OCI-LY1 (cell line): ENCODE measurements at regions not wholly inside any gene's neighbourhood (a gene's known extent, or its start where the extent isn't known, plus 50 kb on each side); places are given as distances from the start of the nearest gene placed in this dataset.
A peak's percentile ranks its signal among the peaks of the same experiment; 100 is the strongest.

Source experiments
- H2AFZ ChIP-seq: fragments of 200-600 bp; sonication (generic), shearing (Covaris generic); 2 replicates; pipeline ENCODE4 v1.6.0; 2014; ENCODE audit warnings: antibody characterized with exemption, mild to moderate bottlenecking, low read length
- H3F3A ChIP-seq: fragments of 200-600 bp; sonication (generic), shearing (Covaris generic); 2 replicates; pipeline ENCODE4 v1.6.0; 2014; ENCODE audit warnings: mild to moderate bottlenecking, antibody characterized with exemption, low read length, moderate library complexity; ENCODE audit not compliant: insufficient read depth
- H3K27ac ChIP-seq: fragments of 200-600 bp; sonication (generic); 2 replicates; pipeline ENCODE4 v1.5.1; 2014; ENCODE audit warnings: low read length, mixed run types, mild to moderate bottlenecking, low read depth; ENCODE audit not compliant: poor library complexity, severe bottlenecking
- H3K27me3 ChIP-seq: fragments of 200-600 bp; sonication (generic); 2 replicates; pipeline ENCODE4 v1.6.0; 2014; ENCODE audit warnings: antibody characterized with exemption, mild to moderate bottlenecking, low read length, moderate library complexity; ENCODE audit not compliant: insufficient read depth
- H3K36me3 ChIP-seq: fragments of 200-600 bp; sonication (generic); 2 replicates; pipeline ENCODE4 v1.6.1; 2014; ENCODE audit warnings: mild to moderate bottlenecking, antibody characterized with exemption, low read length, moderate library complexity, mixed read lengths; ENCODE audit not compliant: insufficient read depth
- H3K4me1 ChIP-seq: fragments of 200-600 bp; sonication (generic); 2 replicates; pipeline ENCODE4 v1.5.1; 2014; ENCODE audit warnings: mild to moderate bottlenecking, low read length, moderate library complexity; ENCODE audit not compliant: insufficient read depth, severe bottlenecking
- H3K4me2 ChIP-seq: fragments of 200-600 bp; sonication (generic), shearing (Covaris generic); 2 replicates; pipeline ENCODE4 v1.6.1; 2014; ENCODE audit warnings: low read length
- H3K4me3 ChIP-seq: fragments of 200-600 bp; sonication (generic); 2 replicates; pipeline ENCODE4 v1.5.1; 2014; ENCODE audit warnings: low read length, low read depth, mild to moderate bottlenecking, mixed read lengths; ENCODE audit not compliant: poor library complexity, severe bottlenecking
- H3K79me2 ChIP-seq: fragments of 200-600 bp; shearing (Covaris generic); 2 replicates; pipeline ENCODE4 v1.6.1; 2016; ENCODE audit warnings: mixed run types, low read length, mixed read lengths; ENCODE audit not compliant: insufficient read depth
- H3K9ac ChIP-seq: fragments of 200-600 bp; sonication (generic), shearing (Covaris generic); 2 replicates; pipeline ENCODE4 v1.6.1; 2014; ENCODE audit warnings: mild to moderate bottlenecking, low read length, mixed read lengths
- H3K9me2 ChIP-seq: fragments of 200-600 bp; sonication (generic), shearing (Covaris generic); 2 replicates; pipeline ENCODE4 v1.6.1; 2014; ENCODE audit warnings: low read depth, mild to moderate bottlenecking, low read length, mixed read lengths
- H3K9me3 ChIP-seq: fragments of 200-600 bp; shearing (Covaris generic); 2 replicates; pipeline ENCODE4 v1.6.1; 2014; ENCODE audit warnings: low read length, mixed read lengths
- H4K20me1 ChIP-seq: fragments of 200-600 bp; sonication (generic), shearing (Covaris generic); 2 replicates; pipeline ENCODE4 v1.6.0; 2016; ENCODE audit warnings: mild to moderate bottlenecking, low read length; ENCODE audit not compliant: insufficient read depth
- CTCF ChIP-seq: fragments of 200-600 bp; sonication (generic), shearing (Covaris generic); IDR thresholded peaks from 2 replicates; pipeline ENCODE4 v1.5.1; 2017; ENCODE audit warnings: mild to moderate bottlenecking, antibody characterized with exemption, low read length, moderate library complexity, mixed read lengths
- EZH2 ChIP-seq: fragments of 200-600 bp; sonication (generic), shearing (Covaris generic); IDR thresholded peaks from 2 replicates; pipeline ENCODE4 v1.8.0; 2017; ENCODE audit warnings: borderline replicate concordance, mixed run types, mild to moderate bottlenecking, antibody characterized with exemption, low read length, moderate library complexity, mixed read lengths

GRCh38 chr4:180668732-180669131 is 1574.5 kb upstream of the TENM3 start:
- TF ChIP-seq EZH2: no peak
- TF ChIP-seq CTCF: no peak
- Histone ChIP-seq H3K9ac (no peak overlapping the region), H2AFZ (no peak overlapping the region), H3K9me3 (0 out of 2 replicates have a peak, but pooled peaks cover 2% of the 10 kb centered on the region), H3K36me3 (peaks cover 4% of the 10 kb centered on the region; the same call in 1 of the 2 replicates), H3F3A (no peaks in the 10 kb centered on the region; the same call in 1 of the 2 replicates), H3K4me3 (no peak overlapping the region), H3K27me3 (no peaks in the 10 kb centered on the region), H3K27ac (peak overlapping the region; percentile 67), H3K4me2 (no peak overlapping the region), H4K20me1 (no peaks in the 10 kb centered on the region), H3K79me2 (no peaks in the 10 kb centered on the region), H3K9me2 (no peaks in the 10 kb centered on the region), H3K4me1 (peaks cover 66% of the 10 kb centered on the region)

GRCh38 chr4:180669680-180670079 is 1573.5 kb upstream of the TENM3 start:
- H3K27me3 ChIP-seq: no peaks in the 10 kb centered on the region
- H3K36me3 ChIP-seq: peaks cover 4% of the 10 kb centered on the region; the same call in 1 of the 2 replicates
- peaks cover 66% of the 10 kb centered on the region for H3K4me1 ChIP-seq
- H3F3A ChIP-seq: peaks cover 7% of the 10 kb centered on the region; the same call in 1 of the 2 replicates
- no peaks in the 10 kb centered on the region for H4K20me1 ChIP-seq
- TF ChIP-seq EZH2 (no peak), CTCF (no peak)
- no peak overlapping the region for H3K9ac ChIP-seq
- no peak overlapping the region for H3K4me2 ChIP-seq
- H3K9me3 ChIP-seq: 0 out of 2 replicates have a peak, but pooled peaks cover 2% of the 10 kb centered on the region
- H3K9me2 ChIP-seq: no peaks in the 10 kb centered on the region
- H3K79me2 ChIP-seq: no peaks in the 10 kb centered on the region
- H2AFZ ChIP-seq: no peak overlapping the region
- H3K27ac ChIP-seq: peak overlapping the region; percentile 67
- H3K4me3 ChIP-seq: no peak overlapping the region

GRCh38 chr4:180674619-180675358 is 1568.4 kb upstream of the TENM3 start:
- H3K9ac ChIP-seq: peak overlapping the region; percentile 81
- H3K9me2 ChIP-seq: no peaks in the 10 kb centered on the region
- H3K4me3 ChIP-seq: peak overlapping the region; percentile 42
- H2AFZ ChIP-seq: no peak overlapping the region
- H4K20me1 ChIP-seq: no peaks in the 10 kb centered on the region
- H3K27ac ChIP-seq: peak overlapping the region; percentile 100
- H3K79me2 ChIP-seq: no peaks in the 10 kb centered on the region
- H3K9me3 ChIP-seq: peaks cover 8% of the 10 kb centered on the region; the same call in 1 of the 2 replicates
- no peaks in the 10 kb centered on the region for H3K27me3 ChIP-seq
- H3K4me2 ChIP-seq: peak overlapping the region; percentile 65
- peaks cover 7% of the 10 kb centered on the region; the same call in 1 of the 2 replicates for H3F3A ChIP-seq
- no peak for TF ChIP-seq CTCF
- no peak for TF ChIP-seq EZH2
- H3K4me1 ChIP-seq: peaks cover 66% of the 10 kb centered on the region
- peaks cover 8% of the 10 kb centered on the region; the same call in 1 of the 2 replicates for H3K36me3 ChIP-seq
